Breast epithelium (tissue), 3 donors: ENCODE measurements at regions not wholly inside any gene's neighbourhood (a gene's known extent, or its start where the extent isn't known, plus 50 kb on each side); places are given as distances from the start of the nearest gene placed in this dataset.

ENCODE experiments used
- CTCF ChIP-seq, 3 donors: fragments of 450-650 bp; IDR thresholded peaks; one replicate each; pipeline ENCODE4 v1.5.1; 2016 to 2017; ENCODE audit warnings: antibody characterized with exemption in 3 of 3, mild to moderate bottlenecking in 3 of 3, moderate library complexity in 3 of 3
- POLR2A ChIP-seq: fragments of 450-650 bp; IDR thresholded peaks from one replicate; pipeline ENCODE4 v1.6.1; 2016; ENCODE audit warnings: antibody characterized with exemption, mild to moderate bottlenecking, moderate library complexity
- POLR2AphosphoS5 ChIP-seq, 3 donors: sonication (generic); formaldehyde crosslinking; IDR thresholded peaks; one replicate each; pipeline ENCODE4 v1.6.1; 2017; ENCODE audit warnings: antibody characterized with exemption in 3 of 3

- TF ChIP-seq CTCF (IDR thresholded peaks at IDR 0.05) (no peak), POLR2A (no peak), POLR2AphosphoS5 (IDR thresholded peaks at IDR 0.05) (no peak)
Observed at GRCh38 chr22:47390026-47390970, 627.8 kb downstream of the TBC1D22A start.
